NCI-H1105 (cell line): ENCODE measurements at regions not wholly inside any gene's neighbourhood (a gene's known extent, or its start where the extent isn't known, plus 50 kb on each side); places are given as distances from the start of the nearest gene placed in this dataset.
"Not testable (repeated sequence)": the region's sequence is repeated elsewhere in the genome, so short reads cannot be mapped to it uniquely, and the experiment has no call there.

Source experiments
- DNase-seq: peaks from one replicate; lab custom pipeline; 2025; lab: John Stamatoyannopoulos, UW

DNA sequence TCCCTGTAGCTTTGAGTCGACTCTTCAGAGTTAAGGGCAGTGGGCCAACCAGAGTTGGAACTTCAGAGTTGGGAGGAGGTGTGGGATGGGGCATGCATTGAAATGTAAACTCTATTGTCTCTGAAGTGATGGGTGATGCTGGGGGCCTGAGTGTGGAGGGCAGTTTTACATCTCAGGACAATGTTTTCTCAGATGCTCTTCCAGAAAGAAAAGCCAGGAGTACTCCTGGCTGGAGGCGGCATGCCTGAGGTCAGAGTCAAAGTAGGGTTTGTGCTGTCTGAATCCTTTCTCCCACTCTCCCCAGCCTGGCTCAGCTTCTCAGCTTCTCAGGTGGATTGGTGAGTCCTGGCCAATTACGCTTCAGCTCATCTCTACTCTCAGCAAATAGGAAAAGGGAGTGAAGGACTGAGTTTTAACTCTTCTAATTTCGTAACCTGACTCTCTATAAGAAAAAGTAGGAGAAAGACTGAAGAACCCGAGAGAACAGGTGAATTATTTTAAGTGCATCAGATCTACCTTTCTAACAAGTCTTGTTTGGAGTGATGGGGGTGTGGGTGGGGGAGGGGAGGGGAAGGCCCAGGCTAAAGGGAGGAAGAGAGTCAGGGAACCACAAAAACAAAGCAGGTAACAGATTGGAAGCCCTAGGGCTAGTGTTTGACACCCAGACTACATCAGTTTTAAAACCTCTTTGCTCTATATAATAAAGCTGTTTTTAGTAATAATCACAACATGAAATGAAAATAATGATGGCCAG lies 107.5 kb upstream of the PELI1 start:
- no peak for DNase-seq

DNA sequence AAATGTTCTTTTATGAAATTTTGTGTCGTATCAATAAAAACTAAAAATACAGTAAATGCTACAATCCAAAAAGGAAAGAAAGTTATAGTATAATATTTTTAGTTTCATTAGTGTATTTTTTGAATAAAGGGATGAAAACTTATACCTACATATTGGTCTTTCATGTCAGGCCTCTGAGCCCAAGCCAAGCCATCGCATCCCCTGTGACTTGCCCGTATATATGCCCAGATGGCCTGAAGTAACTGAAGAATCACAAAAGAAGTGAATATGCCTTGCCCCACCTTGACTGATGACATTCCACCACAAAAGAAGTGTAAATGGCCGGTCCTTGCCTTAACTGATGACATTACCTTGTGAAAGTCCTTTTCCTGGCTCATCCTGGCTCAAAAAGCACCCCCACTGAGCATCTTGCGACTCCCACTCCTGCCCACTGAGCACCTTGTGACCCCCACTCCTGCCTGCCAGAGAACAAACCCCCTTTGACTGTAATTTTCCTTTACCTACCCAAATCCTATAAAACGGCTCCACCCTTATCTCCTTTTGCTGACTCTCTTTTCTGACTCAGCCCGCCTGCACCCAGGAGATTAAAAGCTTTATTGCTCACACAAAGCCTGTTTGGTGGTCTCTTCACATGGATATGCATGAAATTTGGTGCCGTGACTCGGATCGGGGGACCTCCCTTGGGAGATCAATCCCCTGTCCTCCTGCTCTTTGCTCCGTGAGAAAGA lies 108.2 kb upstream of the PELI1 start:
- DNase-seq = not testable (repeated sequence)

DNA sequence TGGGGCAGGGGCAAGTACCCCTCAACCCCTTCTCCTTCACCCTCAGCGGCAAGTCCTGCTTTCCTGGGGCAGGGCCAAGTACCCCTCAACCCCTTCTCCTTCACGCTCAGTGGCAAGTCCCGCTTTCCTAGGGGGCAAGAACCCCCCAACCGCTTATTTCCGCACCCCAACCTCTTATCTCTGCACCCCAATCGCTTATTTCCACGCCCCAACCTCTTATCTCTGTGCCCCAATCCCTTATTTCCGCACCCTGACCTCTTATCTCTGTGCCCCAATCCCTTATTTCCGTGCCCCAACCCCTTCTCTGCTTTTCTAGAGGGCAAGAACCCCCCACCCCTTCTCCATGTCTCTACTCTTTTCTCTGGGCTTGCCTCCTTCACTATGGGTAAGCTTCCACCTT lies 109.2 kb upstream of the PELI1 start:
- DNase-seq = not testable (repeated sequence)

DNA sequence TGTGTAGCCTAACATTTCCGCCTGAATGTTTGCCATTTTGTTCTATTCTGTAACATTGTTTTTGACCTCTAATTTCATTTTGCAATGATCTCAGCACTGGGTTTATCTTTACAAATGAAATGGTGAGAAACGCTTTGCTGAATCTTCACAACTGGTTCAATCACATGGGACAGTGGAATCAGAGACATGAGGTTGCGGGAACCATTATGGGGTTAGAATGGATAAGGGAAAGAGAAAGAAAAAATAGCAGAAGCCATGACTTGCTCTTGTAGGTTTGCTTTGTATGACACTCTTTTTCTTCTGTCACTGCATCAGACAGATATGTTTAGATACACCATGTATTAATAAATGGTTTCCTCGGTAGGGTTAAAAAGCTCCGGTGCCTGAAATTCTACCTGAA lies 114.3 kb upstream of the PELI1 start:
- no peak for DNase-seq

DNA sequence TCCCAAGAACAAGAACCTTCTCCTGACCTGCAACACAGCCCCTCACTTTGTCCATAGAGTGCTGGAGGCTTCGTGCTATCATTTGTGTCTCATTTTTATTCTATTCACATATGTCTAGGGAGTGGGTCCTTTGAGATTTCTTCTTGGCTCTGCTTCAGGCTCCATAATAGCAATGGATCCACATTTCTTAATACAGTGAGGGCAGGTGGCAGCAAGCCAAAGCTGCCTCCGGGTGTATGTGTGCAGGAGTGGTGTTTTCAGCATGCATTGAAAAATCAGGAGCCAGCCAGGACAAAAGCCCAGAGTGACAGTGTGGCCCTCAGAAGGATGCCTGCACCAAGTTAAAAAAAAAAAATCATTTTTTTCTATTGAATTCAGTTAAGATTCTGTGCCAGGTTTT lies 115.1 kb upstream of the PELI1 start:
- peak; percentile 62 for DNase-seq

DNA sequence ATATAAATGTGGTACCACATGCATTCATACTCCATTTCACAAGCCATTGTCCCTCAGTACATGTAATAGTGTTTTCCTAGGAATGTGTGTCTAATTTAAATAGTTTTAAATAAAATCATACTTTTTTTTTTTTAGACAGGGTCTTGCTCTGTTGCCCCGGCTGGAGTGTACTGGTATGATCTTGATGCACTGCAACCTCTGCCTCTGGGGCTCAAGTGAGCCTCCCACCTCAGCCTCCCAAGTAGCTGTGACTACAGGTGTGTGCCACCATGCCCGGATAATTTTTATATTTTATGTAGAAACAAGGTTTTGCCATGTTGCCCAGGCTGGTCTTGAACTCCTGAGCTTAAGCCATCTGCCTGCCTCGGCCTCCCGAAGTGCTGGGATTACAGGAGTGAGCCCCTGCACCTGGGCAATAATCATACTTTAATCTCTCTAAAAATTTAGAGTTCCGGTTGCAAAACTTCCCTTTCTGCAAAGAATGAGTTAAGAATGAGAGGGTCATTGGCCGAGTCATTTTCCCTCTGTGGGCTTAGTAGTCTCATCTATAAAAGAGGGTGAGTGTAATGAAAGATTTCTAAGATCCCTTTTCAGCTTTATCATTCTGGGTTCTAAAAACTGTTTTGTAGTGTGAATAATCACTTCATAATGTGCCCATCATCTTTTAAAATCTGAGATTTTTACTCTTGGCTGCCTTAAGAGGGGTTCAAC lies 116.0 kb upstream of the PELI1 start:
- DNase-seq = no peak

DNA sequence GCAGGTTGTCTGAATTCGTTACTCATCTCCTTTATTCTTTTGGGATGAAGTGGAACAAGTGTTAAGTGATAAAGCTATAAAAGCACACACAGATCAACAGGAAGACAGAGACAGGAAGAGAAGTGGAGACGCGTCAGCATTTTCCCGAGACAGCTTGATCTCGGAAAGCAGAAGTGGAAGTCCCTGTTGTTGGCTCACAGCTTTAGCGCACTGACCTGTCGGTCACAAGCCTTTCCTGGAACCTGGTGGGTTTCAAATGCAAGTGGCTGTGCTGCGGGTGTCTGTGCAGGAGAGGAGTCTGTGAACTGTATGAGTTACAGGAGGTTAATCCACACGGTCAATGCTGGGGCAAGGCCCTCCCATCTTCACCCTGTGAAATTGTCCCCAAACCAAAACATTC lies 116.6 kb upstream of the PELI1 start:
- DNase-seq = no peak

DNA sequence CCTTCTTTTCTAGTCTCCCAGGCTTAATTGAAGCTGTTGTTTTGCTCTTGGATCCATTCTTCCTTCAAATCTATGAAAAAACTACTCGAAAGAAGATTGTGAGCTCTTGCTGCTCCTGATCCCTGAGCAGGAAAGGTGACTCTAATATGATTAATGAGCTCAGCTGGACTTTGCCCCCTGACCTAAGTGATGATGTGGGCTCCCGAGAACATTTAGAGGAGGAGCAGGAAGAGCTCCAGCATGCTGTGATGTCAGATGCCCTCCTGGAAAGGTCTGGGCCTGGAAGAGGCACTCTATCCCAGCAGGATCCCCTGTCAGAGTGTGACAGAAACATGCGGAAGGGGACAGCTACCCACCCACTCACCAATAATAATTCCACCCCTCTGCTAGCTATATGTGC lies 117.9 kb upstream of the PELI1 start:
- DNase-seq = no peak

DNA sequence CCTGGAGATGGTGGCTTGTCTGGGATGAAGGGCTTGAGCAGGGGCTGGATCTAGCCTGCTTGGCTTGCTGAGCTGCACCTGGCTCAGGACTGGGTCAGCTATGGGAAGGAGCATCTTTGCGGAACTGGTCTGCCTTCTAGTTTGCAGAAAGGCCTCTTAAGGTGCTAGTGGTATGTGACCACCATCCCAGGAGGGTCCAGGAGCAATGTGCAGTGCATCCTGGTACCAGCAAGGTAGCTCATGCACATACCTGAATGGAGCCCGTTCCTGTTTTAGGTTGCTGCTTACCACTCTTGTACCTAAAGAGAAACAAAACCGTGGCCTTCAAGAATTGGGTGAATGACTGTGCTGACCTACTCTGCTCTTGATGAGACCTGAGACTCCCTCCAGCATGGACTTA lies 118.6 kb upstream of the PELI1 start:
- no peak for DNase-seq

DNA sequence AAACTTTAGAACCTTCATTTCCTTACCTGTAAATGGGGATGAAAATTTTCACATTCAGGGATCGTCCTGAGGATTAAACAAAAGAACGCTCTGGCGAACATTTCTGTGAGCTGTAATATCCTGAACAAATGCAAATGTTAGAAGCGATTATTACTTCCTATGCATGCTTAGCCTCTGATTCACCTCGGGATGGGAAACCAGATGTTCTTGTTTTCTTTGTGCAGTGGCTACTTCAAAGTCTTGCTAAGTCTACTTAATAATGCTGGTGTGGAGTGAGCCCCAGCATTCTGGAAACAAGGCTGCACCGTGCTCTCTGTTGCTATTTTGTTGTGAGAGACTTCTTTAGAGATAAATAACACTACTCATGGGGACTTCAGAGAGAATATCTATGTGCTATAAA lies 119.1 kb upstream of the PELI1 start:
- DNase-seq = no peak

DNA sequence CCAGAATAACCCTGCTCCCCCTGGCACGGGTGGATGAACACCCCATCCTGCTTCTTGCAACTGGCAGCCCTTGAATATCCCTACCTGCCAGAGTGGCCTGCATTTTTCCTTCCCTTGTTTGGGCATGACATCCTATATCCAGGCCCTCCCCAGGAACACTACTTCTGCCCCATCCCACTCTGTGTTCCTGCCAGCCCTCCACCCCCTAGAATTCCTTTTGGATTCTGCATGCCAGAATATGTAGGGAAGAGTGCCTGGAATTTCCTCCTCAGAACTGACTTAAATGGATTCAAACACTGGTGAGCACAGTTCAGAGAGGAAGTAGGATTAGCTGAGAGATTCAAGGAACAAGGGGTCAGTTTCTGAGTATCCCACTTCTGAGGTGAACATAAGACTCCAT lies 123.5 kb upstream of the PELI1 start:
- no peak for DNase-seq

DNA sequence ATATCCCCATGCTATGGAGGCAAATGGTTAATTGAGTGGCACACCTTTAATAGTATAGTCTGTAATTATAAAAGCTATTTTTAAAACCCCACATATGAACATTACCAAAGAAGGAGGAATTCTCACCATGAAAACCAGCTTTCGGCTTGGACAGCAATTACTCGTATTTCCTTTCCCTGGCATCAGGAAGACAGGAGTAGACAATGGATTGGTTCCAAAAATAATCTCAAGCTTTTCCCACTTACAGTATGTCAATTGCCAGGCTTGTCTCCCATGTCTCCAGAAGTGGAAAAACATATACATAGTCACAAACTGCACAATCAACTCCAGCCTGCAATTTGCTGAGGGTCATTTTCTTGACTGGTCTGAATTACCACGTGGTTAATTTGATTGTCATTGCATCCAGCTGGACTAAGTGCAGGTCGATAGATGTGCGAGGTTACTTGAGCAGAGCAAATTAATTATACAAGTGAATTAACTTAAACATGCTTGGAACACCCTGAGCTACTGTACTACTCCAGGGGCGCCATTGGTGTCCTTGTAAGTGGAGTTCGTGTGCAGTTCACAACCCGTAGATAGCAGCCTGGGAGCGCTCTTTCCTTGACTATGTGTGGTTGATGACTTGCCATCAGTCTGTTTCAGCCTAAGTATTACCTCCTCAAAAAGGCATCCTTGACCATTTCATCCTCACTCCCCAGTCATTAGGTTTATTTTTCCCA lies 124.3 kb upstream of the PELI1 start:
- no peak for DNase-seq

DNA sequence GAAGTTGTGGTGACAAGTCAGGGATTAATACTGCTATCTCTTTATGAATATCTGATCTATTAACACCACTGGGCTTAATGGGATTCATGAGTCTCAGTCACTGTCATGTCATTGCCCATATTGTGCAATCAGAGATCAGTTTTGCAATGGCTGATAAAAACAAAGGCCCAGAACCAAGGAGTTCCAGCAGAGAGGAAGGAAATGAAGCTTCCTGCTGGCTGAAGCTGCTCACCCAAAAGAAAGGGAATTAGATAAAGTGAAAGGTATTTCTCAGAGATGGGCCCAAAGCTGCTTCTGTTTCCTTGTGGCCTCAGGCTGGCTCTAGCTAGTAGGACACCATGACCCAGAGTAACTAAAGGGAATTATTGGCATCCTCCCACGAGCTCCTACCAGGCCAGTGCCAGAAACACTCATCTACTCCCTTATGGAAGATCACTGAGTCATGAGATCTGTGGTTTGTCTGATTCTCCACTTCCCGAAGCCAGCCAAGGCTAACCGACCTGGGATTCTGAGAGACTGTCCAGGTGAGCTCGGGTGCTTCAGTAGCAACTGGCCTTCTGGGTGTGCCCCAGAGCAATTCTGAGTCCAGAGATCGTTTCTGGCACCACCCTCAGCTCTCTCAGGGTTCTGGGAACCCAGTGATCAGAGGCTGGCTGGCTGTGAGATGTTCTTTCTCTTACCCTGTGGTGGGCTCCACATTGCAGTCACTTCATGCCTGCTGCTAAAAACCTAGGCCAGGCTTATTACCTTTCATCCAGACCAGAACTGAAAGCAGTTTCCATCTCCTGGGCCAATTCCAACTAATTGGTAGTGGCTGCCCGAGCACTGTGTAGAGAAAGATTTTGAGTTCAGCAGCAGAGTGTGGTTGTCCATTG lies 129.5 kb upstream of the PELI1 start:
- DNase-seq = no peak

DNA sequence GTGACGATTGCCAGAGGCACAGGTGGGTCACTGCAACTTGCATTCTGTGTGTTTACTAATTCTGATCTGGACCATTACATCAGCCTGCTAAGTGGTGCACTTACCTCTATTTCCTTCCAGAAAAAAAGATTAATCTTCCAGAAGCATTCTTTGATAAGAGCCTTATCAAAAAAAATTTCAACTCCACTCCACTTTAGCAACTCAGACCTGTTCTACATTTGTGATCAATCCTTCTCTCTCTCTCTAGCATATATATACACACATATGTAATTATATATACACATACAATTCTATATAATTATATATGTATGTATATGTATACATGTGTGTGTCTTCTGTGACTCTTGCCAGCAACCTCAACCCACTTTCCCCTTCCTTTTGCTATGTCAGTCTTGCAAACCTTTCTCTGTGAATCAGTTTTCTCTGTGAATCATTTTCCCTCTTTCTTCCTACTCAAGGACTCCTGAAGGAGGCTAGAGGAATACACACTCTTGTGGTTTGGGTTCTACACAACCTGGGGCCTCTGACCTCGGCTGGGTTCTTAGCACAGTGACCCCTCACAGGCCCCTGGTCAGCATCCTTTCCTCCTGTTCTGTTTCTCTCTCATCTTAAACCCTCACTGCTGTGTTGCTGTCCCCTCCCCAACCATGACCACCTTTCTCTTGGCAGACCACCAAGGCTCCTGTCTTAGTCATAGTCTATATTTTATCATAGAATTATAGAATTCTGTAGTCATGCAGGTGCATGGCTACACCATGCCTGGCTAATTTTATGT lies 130.4 kb upstream of the PELI1 start:
- DNase-seq = no peak

DNA sequence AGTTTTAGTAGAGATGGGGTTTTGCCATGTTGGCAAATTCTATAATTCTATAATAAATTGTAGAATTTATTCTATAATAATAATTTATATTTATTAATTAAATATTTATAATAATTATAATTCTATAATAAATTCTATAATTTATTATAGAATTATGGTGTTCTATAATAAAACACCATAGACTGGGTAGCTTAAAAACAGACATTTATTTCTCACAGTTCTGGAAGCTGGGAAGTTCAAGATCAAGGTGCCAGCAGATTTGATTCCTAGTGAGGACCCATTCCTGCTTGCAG lies 130.9 kb upstream of the PELI1 start:
- DNase-seq = no peak

DNA sequence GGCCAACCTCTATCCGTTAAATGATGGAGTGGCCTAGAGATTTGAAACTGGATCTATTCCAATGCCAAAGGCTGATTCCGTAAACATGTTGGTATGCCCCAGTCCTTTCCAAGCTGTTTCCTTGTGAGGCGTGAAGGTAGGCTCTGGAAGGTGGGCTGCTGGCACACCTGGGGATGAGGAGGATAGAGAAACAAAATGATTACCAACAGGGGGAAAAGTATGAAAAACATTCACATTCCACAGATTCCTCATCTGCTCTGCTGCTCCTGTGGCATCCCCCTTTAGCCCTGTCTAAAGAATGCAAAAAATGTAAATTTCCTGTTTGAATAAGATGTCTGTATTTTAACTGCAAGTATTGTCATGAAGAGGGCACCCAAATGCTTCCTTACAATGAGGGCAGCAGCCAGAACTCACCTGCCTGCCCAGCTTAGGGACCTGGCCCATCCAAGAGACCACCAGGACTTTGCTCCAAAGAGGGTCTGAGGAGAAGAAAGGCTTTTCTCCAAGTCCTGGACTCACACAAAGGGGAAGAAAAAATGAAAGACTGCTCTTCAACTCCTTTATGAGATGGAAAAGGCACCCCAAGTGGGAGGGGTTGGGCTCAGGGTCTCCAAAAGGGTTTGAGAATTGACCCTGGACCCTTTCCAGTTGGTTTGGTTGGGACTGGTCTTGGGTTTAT lies 132.3 kb upstream of the PELI1 start:
- DNase-seq = no peak

DNA sequence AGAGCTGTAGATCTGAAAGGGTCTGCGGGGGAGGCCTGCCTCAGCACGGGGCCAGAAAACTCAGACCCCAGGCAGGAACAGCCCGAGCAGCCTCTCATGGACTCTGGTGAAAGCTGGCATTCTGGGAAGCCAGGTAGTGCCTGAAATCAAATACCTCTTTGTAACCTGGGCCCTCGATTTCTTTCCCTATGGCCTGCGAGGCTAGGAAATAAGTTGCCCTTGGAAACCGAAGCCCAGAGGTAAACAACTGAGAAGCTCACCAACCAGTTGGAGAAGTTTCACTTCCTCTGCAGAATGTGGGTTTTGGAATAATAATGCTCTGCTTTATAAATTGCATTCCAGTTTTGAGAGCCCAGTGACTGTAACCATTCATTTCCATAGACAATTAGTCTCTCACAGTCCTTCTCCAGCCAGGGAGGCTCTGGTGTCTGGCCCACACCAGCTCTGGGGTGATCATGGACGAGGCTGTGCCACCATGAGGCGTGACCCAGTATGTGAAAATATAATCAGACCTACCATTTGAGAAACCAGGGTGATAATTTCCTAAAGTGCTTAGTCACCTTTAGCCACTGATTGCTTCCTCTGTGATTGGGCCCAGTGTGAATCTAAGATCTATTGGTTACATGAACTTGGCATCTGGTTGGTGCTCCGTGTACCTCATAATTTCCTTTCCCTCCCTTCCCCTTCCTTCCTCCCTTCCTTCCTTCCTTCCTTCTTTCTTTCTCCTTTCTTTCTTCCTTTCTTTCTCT lies 133.1 kb upstream of the PELI1 start:
- no peak for DNase-seq

DNA sequence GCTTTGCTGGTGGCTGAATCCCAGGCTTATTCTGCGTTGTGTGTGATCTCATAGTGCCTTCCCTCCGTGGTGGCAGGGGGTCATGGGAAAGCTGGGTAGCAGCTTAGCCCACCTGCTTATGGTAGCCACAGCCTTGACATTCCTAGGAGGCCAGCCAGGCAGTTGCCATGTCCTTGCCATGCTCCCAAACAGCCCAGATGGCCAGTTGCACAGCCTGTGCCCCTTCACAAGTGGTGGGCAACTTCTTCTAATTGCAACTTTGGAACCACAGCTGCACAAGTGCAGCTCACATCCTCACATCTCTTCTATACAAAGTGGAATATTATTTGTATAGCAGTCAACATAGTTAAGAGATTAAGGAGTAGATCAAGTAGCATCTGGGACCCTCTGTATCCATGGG lies 136.6 kb upstream of the PELI1 start:
- DNase-seq = not testable (repeated sequence)

DNA sequence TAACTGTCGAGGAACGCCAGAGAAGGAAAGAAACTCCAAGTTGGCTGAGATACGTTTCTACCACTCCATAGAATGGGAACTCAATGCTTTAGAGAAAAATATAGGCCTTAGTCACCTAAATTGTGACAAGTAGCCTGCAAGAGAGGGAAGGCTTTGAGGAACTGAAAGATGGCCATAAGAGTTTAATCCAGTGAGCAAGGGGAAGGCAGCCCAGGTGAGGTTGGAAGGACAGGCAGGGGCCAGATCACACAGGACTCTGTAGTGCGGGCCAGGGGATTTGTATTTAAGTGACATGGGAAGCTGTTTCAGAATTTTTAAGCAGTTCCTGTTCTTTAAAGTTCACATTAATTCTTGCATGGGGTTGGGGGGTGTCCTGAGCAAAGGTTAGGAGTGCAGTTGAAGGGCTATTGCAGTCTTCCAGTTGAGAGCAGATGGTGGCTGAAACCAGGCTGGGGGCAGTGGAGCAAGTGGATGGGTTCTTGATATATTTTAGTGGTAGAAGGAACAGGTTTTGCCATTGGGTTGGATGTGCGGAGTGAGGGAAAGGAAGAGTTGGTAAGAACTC lies 138.9 kb upstream of the PELI1 start:
- no peak for DNase-seq
